Occipital lobe (tissue), 1 donor: ENCODE measurements at regions not wholly inside any gene's neighbourhood (a gene's known extent, or its start where the extent isn't known, plus 50 kb on each side); places are given as distances from the start of the nearest gene placed in this dataset.

Experiments used
- DNase-seq: peaks from one replicate; lab custom pipeline; 2025; lab: John Stamatoyannopoulos, UW

DNA sequence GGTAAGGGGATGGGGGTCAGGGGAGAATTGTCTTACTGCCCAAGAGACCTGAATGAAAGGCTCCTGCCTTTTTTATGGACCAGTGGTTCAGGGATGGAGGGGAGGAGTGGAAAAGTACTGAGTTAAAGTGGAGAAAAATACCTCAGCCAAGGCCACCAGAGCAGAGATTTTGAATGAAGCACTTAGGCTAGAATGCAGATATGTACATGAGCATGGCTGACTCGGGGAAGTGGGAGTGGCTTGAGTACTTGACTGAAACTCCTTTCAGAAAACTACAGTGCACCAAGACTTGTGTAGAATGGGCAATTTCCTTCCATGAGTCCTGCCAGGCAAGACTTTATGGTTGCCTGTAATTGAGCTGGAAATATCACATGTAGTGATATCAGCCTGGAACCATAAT lies 429.6 kb upstream of the LRRC7 start:
- DNase-seq = no peak

DNA sequence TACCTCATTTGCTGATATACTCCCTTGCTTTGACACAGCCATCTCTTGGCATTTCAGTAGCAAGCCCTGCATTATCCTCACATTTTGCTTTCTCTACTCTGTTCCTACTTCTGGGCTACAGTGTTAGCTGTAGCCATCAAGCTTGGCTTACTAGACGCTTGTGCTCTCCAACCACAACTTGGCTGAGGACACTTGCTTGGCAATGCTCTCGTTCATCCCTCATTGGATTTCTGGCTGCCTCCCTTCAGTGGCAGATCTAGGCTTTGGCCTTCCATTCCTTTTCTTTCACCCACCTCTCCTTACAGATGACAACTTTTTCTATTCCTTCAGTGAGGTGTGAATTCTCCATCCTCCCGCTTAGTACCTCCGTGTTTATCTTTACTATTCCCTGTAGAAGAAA lies 428.7 kb upstream of the LRRC7 start:
- peak; percentile 20 for DNase-seq

DNA sequence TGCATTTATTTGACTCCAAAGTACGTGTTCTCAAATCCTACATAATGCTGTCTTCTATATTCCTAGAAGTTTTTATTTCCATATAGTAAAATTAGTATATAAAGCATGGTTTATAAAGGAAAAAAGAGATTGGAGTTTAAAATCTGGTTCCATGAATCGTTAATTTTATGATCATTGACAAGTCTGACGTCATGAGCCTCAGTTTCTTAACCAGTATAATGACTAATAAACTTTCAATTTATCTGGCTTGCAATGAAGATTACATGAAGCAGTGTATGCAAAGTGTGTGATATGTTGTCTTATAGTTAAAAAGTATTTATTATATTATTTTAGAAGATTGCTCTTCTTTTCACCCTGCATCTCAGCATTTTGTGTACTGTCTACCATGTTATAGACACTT lies 421.4 kb upstream of the LRRC7 start:
- DNase-seq = no peak

DNA sequence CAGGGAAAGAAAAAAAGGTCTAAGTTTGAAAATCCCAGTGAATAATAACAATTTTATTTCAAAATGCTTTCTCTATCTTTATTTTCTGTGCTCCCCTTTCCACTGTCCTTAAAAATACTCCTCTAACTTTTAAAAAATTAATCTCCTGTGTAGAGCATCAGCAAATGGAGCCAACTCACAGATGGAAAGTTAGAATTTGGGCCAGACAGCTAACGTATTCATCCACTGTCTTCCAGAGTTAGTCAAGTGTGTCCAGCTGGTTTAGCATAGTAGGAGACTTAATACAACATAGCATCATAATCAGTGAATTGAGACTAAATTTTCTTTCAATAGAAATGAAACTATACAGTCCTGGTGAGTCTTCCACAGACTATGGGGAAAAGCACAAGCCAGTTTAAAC lies 419.0 kb upstream of the LRRC7 start:
- DNase-seq = no peak

DNA sequence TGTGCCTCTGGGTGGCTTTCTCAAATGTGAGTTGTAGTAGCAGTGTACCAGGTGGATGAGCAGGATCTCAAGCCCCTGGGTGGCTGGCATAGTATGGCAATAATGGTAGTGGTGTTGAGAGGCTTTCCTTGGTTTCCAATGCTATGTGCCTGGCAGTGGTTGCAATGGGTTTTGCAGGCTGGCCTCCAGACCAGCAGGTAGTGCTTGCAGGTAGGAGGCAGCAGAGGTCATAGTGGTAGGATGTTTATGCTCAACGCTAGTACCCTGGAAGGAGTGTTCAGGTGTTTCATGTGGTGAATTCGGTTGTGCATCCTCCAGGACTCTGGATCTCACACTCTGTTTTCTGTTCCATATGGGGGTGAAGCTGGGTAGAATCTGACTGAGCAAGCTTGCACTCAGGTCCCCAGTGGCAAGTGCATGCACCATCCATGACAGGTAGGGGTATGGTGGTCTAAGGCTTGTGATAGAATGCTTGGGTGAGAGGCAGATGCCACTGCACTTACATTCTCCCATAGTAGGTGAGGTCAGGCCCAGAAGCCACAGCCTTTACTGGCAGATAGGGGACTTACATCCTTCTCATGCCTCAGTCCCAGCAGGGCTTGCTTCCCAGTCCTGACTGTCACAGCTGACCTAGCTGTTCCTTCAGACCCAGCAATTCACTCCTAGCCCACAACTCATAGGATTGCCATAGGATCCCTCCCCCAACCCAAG lies 410.5 kb upstream of the LRRC7 start:
- DNase-seq = no peak

DNA sequence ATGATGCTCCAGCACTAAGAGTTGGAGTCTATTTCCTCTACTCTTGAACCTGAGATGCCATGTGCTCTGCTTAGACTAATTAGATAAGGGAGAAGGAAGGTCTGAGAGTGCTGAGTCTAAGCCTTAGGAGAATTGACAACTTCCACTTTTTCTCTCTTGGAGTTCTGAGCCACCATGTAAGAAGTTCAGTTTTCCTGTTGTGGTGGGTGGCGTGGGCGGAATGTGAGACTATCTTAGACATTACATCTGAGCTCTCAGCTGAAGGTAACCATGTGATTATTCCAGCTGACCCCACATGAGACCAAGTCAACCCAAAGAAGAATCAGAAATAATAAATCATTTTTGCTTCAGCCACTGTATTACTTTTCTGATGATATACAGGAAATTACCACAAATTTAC lies 404.5 kb upstream of the LRRC7 start:
- DNase-seq = no peak

DNA sequence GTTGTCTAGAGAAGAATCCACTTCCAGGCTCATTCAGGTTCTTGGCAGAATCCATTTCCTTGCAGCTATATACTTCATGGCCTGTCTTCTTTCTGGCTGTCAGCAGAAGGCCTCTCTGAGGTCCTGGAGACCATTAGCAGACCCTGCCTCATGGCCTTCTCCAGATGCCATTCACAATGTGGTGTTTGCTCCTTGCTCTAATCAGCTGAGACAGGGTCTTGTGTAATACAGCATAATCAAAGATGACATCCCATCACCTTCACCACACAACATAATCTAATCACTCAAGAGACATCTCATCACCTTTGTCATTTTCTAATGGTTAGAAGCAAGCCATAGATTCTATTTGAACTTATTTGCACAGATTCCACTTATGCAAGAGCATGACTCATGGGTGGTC lies 403.9 kb upstream of the LRRC7 start:
- no peak for DNase-seq

DNA sequence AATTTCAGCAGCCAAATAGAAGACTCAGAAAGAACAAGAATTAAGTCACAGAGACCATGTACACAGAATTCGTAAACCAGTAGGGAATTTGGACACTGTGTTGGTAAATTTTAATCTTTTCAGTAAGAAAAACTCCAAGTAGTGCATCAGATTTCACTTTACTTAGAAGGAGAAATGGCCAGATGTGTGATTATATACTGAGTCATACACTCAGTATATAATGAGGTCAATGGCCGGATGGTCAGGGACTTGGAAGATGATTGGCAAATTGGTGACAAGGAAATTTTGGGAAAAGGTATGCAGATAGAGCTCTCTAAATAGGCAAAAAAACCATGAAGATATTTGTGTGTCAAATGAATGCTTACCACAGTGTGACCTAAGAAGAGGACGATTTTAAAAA lies 399.8 kb upstream of the LRRC7 start:
- no peak for DNase-seq

DNA sequence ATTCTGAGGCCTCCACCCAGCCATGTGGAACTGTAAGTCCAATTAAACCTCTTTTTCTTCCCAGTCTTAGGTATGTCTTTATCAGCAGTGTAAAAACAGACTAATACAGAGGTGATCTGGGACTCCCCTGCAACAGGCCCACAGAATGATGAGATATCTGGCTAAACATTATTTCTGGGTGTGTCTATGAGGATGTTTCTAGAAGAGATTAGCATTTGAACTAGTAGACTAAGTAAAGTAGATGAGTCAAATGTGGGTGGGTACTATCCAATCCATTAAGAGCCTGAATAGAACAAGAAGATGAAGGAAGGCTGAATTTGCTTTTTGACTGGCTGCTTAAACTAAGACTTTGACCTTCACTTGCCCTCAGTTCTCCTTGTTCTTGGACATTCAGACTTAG lies 396.5 kb upstream of the LRRC7 start:
- DNase-seq = no peak

DNA sequence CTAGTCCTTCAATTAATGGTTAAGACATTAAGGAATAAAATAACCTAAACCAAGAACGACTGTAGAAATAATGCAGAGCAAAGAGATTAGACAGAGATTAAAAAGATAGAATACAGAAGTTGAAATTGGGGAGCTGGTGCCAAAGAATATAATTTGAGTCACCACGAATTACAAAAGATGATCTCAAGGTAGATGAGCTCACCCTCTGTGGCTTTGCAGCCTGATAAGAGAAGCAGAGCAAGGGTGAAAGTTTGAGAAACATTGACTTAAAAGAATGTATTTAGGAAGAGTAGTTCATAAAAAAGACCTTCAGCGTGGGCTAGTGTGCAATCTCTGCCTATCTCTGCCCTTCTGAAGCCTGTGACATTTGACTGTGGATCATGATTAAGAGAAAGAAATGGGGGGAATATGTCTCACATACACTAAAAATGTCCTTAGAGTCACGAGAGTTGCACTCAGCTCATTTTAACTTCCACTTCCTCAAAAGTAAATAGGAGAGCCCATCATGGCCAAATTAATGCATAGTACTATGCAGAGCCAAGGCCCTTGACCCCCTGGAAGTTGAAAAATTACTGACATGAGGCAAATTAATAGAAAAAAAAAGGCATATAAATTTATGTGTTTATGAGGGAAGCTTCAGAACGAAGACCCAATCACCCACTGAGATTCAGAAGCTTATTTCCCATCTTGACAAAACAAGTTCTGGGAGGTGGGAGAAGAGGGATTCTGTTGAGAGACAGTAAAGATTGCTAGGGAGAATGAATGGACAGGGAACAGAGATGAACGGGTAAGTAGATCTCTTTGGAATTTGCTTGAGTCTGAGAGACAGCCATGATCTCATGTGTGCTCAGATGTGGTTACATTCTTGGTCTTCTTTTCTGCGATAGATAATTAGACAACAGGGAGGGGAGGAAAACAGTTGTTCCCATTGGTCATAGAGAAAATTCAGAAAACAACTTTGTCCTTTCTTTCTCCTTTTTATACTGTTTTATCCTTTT lies 395.4 kb upstream of the LRRC7 start:
- no peak for DNase-seq

DNA sequence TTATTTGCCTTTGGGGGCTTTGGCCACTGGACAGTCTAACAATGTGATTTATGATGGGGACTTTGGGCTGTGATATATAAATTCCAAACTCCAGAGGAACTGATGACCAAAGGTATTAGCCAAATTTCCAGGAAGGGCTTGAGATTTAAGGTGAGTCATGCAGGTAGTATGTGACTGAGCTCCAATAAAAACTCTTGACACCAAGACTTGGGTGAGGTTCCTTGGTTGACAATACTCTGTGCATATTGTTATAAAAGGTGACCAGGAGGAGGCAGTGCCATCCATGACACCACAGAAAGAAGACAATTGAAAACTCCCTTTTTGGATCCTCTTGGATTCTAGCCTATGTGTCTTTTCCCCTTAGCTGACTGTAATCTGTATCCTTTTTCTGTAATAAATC lies 392.7 kb upstream of the LRRC7 start:
- no peak for DNase-seq

DNA sequence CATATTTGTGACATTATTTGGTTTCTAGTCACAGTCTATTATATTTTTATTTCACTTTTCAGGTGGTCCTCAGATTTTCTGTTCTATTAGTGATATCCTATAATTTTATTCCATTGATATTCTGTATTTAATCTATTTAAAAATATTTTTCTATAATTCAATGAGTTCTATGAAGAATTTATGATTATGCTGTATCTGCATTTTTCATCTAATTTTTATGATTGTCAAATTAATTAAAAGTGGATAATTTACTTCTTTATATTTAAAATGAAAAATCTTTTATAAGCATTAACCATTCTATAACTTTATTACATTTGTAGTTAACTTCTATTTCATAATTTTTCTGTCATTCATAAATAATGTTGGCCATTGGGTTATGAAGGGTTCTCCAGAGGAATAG lies 387.4 kb upstream of the LRRC7 start:
- DNase-seq = no peak

DNA sequence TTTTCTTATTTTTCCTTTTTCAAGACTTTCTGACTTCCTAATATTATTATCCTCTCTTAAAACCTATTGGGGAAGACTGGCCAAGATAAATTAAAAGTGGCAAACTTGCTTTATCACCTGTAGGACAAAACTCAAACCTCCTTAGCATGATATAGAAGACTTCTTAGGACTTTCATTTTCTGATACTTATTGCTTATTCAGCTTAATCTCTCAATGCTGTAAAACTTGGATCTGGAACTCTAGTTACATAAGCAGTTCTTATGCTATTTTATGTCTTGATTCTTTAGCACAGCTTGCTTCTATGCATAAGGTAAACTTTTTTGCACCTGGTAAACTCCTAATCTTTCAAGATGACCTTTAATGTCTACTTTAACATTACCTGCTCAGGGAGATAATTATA lies 382.3 kb upstream of the LRRC7 start:
- no peak for DNase-seq

DNA sequence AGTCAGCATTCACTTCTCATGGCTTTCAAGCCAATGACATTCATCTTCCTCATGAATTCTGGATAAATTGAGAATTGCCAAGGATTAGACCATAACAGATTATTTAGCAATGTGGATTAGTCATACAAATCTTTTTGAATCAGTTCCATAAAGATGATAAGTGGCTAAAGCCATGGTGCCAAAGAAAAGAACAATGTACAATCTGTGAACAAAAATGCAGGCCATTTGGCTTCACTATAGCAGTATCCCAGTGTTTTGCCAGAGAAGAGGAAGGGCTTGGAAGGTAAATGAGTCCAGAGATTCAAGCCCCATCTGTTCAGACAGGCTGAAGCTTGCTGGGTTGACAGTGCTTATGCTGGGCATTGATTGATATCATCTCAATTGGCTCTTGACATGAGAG lies 376.4 kb upstream of the LRRC7 start:
- DNase-seq = peak; percentile 0

DNA sequence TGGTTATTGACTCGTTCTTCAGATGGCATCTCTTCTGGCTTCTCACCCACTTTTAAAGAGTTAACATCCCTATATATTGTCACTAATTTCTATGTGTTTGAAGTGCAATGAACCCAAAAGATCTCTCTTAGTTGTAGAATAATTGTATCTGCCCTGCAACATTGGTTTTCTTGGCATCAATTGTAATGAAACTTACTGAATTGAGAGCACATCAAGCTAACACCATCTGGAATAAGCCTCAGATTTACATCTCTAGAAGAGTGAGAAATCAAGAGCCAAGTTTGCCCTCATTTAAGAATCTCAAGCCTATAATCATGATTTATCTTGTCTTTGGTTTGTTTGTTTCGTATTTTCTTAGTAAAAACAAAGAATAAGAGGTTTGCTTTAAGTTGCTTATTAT lies 372.6 kb upstream of the LRRC7 start:
- no peak for DNase-seq

DNA sequence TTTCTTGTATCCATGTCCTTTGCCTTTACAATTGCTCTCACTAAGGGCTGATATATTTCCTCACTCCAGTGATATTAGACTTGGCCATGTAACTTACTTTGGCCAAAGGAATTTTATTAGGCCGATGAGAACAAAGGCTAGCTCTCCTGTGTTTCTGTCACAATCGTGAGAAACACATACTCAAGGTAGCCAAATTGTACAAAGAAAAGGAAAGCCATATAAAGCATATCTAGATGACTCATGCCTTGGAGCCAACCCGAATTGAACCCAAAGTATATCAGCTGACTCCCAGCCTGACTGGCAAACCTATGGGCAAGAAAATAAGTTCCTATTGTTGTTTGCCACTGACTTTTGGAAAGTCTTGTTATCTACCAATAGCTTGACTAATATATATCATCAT lies 371.7 kb upstream of the LRRC7 start:
- DNase-seq = no peak

DNA sequence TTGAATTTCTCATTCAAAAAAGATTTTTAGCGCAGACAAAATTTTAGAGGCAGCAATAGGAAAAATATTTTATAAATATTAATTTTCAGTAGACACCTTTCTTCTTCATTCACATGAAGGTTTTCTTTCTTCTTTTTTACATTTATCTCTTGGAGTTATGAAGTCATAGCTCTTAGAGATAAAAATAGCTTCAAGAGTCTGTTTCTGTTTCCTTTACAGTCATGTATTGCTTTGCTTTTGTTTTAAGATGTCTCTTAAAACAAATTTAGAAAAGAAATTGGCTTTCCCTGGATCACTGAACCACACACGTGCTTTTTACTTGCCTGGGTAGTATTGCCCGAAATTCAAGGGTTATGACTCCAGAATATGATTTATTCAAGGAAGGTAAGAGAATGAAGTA lies 369.9 kb upstream of the LRRC7 start:
- DNase-seq = no peak

DNA sequence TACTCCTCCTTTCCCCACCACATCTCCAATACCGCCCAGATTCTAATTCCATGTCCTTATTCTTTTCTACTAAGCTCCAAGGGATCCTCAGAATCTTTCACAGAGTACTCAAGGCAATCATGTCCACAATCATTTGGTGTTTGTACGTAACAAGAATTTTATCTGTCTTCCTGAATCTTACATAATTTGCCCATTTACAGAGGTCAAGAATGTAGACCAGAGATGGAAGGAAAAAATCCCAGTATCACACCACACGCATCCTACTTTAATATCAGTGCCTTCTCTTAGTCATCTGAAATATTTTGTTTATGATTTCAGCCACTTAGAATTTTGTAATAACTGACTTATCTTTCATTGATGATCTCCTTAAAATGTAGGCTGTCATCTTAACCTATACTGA lies 366.0 kb upstream of the LRRC7 start:
- no peak for DNase-seq

DNA sequence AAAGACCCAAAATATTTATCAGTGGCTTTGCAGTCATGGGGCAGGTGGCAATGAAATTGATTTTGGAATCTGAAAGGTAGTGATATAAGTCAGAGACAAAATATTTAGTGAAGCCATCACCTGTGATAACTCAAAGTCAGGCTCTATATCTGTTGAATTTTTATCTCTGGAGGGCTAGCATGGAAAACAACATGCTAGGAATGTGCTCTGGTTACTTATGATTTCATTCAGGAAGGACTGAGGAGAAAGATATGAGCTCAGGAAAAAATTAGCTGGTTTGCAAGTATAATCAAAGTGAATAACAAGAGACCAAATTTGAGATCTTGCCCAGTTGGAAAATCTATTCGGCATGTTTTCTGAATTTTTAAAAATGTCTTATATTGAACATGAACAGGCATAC lies 364.6 kb upstream of the LRRC7 start:
- no peak for DNase-seq

DNA sequence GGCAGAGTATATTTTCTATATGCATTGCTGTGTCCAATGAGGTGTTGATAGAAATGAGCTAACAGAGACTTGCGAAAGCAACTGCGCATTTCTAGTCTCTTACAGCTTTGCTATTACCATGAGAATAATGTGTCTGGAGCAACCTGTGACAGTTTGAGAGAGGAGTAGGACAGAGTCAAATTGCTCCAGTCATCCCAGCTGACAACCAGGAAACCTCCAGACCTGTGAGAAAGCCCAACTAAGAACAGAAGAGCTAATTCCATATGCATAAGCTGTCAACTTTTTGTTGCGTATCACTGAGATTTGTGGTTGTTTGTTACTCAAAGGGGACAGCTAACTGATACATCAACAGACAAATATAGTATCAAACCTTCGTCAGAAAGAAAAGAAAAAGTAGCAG lies 354.1 kb upstream of the LRRC7 start:
- DNase-seq = no peak

DNA sequence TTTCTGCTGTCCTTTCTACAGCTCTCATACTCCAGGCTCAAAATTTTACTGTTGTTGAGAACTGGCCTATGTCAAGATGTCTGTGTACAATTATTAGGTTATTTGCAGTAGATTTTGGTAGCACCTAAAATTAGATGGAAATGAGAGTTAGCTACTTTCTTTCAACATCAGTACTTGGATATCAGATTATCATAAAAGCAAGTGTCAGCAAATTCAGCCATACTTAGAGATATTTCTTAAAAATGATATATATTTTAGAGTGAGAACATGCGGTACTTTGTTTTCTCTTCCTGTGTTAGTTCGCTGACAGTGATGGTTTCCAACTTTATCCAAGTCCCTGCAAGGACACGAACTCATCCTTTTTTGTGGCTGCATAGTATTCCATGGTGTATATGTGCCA lies 351.8 kb upstream of the LRRC7 start:
- no peak for DNase-seq

DNA sequence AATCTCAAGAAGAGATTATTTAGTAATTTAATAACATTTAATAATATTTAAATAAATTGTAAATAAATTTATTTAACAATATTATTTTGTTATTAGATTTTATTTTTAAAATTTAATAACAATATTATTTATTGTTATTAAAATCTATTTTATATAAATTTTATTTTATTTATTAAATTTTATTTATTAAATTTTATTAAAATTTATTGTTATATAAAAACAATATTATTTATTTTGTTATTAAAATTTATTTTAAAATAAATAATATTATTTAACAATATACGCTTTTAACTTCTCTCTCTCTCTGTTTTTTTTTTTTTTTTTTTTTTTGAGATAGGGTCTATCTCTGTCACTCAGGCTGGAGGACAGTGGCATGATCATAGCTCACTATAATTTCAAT lies 347.1 kb upstream of the LRRC7 start:
- DNase-seq = no peak

DNA sequence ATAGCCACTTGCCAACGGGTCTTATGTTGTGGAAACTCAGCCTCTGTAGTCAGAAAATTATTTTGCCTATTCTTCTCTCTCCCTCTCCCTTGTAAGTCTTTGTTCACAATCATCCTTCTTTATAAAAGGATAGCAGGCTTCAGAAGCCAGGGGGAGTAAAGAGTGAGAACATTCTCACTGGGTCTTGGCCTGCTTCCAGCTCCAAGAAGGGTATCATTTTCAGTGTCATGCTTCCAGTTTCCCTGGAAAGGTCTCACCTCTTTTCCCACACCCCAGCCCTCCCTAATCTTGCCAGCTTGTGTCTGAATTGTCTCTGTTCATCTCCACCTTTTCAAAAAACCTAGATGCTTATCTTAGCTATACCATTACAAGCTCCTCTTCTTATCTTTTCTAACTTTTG lies 346.2 kb upstream of the LRRC7 start:
- no peak for DNase-seq
